GM12878 (cell line): ENCODE measurements at regions not wholly inside any gene's neighbourhood (a gene's known extent, or its start where the extent isn't known, plus 50 kb on each side); places are given as distances from the start of the nearest gene placed in this dataset.

Source experiments
- NFYB ChIP-seq: IDR thresholded peaks from 2 replicates; pipeline ENCODE4 v1.6.1; 2011; ENCODE audit warnings: low read depth, mild to moderate bottlenecking, low read length, improper control_type of control experiment, moderate library complexity; ENCODE audit not compliant: insufficient read depth
- POLR2AphosphoS5 ChIP-seq: IDR thresholded peaks from 2 replicates; pipeline ENCODE4 v1.6.1; 2011; ENCODE audit warnings: mild to moderate bottlenecking, low read length, inconsistent platforms
- SMC3 ChIP-seq: IDR thresholded peaks from 2 replicates; pipeline ENCODE4 v1.6.1; 2011; ENCODE audit warnings: low read length, improper control_type of control experiment, borderline replicate concordance
- TBL1XR1 ChIP-seq: IDR thresholded peaks from 2 replicates; pipeline ENCODE4 v1.6.1; 2012; ENCODE audit warnings: low read depth, low read length, improper control_type of control experiment

- no peak for TF ChIP-seq POLR2AphosphoS5
- no peak for TF ChIP-seq SMC3
- no peak for TF ChIP-seq NFYB
- no peak for TF ChIP-seq TBL1XR1
These were observed 164.4 kb upstream of the OR13F1 start for GRCh38 chr9:104339692-104340091.
